Left ventricle myocardium inferior (tissue), 1 donor: ENCODE measurements at regions not wholly inside any gene's neighbourhood (a gene's known extent, or its start where the extent isn't known, plus 50 kb on each side); places are given as distances from the start of the nearest gene placed in this dataset.

ENCODE experiments used
- DNase-seq: peaks from one replicate; pipeline ENCODE4 v3.0.0-alpha.2; 2020
- H3K27ac ChIP-seq: fragments of 200-600 bp; replicated peaks from 2 replicates; pipeline ENCODE4 v1.8.0; 2021
- H3K27me3 ChIP-seq: fragments of 200-600 bp; 2 replicates; pipeline ENCODE4 v1.8.0; 2021; ENCODE audit warnings: low read depth
- H3K36me3 ChIP-seq: fragments of 200-600 bp; 2 replicates; pipeline ENCODE4 v1.8.0; 2021
- H3K4me1 ChIP-seq: fragments of 200-600 bp; 2 replicates; pipeline ENCODE4 v1.8.0; 2021
- H3K4me3 ChIP-seq: fragments of 200-600 bp; 2 replicates; pipeline ENCODE4 v1.8.0; 2021; ENCODE audit warnings: mild to moderate bottlenecking, moderate library complexity
- H3K9me3 ChIP-seq: fragments of 200-600 bp; replicated peaks from 2 replicates; pipeline ENCODE4 v1.8.0; 2021
- intact Hi-C: fragments of 100-400 bp; cut with micrococcal nuclease; formaldehyde crosslinking; loops from one replicate; pipeline ENCODE4 v1.11.0; 2022
- TF ChIP-seq, protein P1 (sequence below): fragments of 200-600 bp; IDR thresholded peaks from 2 replicates; pipeline ENCODE4 v1.8.0; 2021; ENCODE audit warnings: antibody characterized with exemption, mild to moderate bottlenecking, borderline replicate concordance
- donor health status: DM: no; HTN: yes; CAD: no; lungs with severe emphysema.

DNA sequence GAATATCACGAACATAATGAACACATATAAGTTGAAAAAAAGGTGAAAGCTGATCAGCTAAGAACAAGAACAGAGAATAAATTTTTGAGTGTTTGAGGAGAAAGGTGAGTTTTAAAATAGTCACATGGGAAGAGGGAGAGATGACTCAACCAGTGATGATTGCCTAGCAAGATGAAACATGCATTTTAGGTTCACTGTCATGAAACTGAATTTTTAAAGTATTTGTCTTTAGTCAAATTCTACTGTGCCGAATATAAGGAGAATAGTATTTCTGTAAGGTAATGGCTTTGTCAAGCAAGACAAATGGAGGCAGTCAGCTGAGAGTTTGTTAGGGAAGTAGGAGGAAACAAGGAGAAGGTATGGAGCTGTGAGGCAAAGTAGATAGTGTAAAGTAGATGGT lies 2557.4 kb downstream of the PCDH9 start:
- H3K27ac ChIP-seq = no peak overlapping the region
- H3K4me3 ChIP-seq = no peak overlapping the region
- H3K9me3 ChIP-seq = no peaks in the 10 kb centered on the region
- no peaks in the 10 kb centered on the region for H3K4me1 ChIP-seq
- no peaks in the 10 kb centered on the region for H3K27me3 ChIP-seq
- no peaks in the 10 kb centered on the region for H3K36me3 ChIP-seq
- TF ChIP-seq, protein P1, sequence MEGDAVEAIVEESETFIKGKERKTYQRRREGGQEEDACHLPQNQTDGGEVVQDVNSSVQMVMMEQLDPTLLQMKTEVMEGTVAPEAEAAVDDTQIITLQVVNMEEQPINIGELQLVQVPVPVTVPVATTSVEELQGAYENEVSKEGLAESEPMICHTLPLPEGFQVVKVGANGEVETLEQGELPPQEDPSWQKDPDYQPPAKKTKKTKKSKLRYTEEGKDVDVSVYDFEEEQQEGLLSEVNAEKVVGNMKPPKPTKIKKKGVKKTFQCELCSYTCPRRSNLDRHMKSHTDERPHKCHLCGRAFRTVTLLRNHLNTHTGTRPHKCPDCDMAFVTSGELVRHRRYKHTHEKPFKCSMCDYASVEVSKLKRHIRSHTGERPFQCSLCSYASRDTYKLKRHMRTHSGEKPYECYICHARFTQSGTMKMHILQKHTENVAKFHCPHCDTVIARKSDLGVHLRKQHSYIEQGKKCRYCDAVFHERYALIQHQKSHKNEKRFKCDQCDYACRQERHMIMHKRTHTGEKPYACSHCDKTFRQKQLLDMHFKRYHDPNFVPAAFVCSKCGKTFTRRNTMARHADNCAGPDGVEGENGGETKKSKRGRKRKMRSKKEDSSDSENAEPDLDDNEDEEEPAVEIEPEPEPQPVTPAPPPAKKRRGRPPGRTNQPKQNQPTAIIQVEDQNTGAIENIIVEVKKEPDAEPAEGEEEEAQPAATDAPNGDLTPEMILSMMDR = no peak
- intact Hi-C loops = no loop called here
- no peak for DNase-seq

DNA sequence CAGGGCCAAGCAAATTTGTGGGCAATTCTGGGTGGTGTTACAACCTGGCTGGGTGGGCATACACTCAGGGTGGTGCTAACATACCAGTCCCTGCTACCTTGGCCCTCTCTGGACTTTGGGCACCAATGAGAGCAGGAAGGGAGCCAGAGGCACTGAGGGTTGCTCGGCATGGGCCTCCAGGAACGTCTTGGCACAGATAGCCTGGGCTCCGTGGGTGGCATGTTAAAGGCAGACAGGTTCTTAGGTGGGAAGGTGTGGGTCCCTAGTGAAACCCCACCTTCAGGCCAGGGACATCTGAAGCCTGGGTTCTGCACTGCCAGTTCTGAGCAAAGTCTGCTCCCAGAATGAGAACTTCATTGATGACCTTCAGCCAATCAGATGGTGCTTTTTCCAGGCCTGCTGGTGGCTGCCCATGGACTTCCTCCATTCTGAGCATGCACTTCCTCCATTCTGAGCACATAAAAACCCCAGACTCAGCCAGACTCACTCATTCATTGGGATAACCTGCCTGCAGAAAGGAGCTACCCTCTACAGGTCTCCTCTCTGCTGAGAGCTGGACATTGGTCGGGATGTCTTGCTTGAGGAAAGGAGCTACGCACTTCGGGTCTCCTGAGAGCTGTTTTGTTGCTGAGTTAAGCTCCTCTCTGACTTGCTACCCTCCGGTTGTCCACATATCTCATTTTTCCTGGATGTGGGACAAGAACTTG lies 2567.1 kb downstream of the PCDH9 start:
- Histone ChIP-seq H3K9me3 (peaks cover 24% of the 10 kb centered on the region), H3K27me3 (no peaks in the 10 kb centered on the region), H3K4me1 (no peaks in the 10 kb centered on the region), H3K4me3 (no peak overlapping the region), H3K36me3 (no peaks in the 10 kb centered on the region), H3K27ac (no peak overlapping the region)
- TF ChIP-seq, protein P1 = no peak
- intact Hi-C loops = no loop called here
- no peak for DNase-seq

DNA sequence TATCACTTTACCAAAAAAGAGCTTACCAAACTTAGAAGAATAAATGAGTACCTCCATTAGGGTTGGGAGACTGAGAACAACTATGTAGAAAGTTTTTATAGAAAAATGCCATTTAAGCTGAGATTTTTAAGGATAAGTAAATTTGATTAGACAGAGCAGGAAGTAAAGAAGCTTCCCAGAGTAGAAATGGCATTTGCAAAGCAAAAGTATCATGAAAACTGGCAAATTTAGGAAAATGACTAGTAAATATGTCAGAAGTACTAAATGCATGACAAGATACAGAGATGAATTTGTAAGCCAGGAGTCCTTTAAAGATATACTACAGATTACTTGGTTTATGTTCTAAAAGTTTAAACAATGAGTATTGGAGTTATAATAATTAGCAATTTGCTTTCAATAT lies 2581.8 kb downstream of the PCDH9 start:
- no peaks in the 10 kb centered on the region for H3K36me3 ChIP-seq
- no peak for DNase-seq
- TF ChIP-seq, protein P1 = no peak
- no peak overlapping the region for H3K4me3 ChIP-seq
- H3K27ac ChIP-seq = no peak overlapping the region
- intact Hi-C loops = no loop called here
- no peaks in the 10 kb centered on the region for H3K4me1 ChIP-seq
- no peaks in the 10 kb centered on the region for H3K9me3 ChIP-seq
- H3K27me3 ChIP-seq = no peaks in the 10 kb centered on the region

DNA sequence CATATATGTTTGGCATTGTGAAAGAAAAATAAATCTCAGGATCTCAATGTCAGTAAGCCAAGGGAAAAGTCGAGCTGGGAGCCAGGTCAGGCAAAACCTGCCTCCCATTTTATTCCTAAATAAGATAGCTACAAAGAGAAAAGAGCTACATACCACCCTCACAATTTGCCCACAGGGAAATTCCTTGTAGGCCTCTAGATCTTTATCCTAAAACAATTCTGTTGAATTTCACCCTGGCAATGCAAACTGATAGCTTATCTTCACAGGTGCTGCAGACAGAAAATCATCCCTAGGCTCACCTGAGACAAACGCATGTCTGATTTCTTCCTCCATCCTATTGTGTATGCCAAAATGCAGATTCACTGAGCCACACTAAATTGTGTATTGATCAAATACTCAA lies 2587.1 kb downstream of the PCDH9 start:
- peaks cover 4% of the 10 kb centered on the region for H3K9me3 ChIP-seq
- H3K4me1 ChIP-seq = no peaks in the 10 kb centered on the region
- H3K27ac ChIP-seq = no peak overlapping the region
- no peaks in the 10 kb centered on the region for H3K36me3 ChIP-seq
- H3K27me3 ChIP-seq = no peaks in the 10 kb centered on the region
- no peak for DNase-seq
- TF ChIP-seq, protein P1 = no peak
- H3K4me3 ChIP-seq = no peak overlapping the region
- intact Hi-C loops = no loop called here

DNA sequence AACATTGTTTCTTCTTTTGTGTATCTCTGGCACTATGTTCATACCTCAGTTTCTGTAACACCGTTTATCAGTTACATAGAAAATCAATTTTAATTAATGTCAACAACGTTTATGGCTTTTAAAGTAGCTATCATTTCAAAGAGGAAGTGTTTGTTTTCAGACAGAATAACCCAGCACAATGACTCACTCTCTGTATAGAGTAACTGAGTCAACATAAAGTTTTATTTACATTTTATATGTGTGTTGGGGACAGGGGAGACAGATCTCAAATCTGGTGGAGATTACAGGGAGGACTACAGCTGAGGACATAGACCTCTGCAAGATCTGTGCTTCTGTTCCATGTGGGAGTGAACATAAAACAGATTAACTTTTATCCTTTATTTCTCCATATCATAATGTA lies 2590.1 kb downstream of the PCDH9 start:
- no peak overlapping the region for H3K4me3 ChIP-seq
- no peak overlapping the region for H3K27ac ChIP-seq
- no peaks in the 10 kb centered on the region for H3K4me1 ChIP-seq
- H3K27me3 ChIP-seq = no peaks in the 10 kb centered on the region
- no peak for DNase-seq
- no peaks in the 10 kb centered on the region for H3K36me3 ChIP-seq
- peaks cover 4% of the 10 kb centered on the region for H3K9me3 ChIP-seq
- TF ChIP-seq, protein P1 = no peak
- intact Hi-C loops = no loop called here
